ENCODE measurements at regions not wholly inside any gene's neighbourhood (a gene's known extent, or its start where the extent isn't known, plus 50 kb on each side); places are given as distances from the start of the nearest gene placed in this dataset.

DNA sequence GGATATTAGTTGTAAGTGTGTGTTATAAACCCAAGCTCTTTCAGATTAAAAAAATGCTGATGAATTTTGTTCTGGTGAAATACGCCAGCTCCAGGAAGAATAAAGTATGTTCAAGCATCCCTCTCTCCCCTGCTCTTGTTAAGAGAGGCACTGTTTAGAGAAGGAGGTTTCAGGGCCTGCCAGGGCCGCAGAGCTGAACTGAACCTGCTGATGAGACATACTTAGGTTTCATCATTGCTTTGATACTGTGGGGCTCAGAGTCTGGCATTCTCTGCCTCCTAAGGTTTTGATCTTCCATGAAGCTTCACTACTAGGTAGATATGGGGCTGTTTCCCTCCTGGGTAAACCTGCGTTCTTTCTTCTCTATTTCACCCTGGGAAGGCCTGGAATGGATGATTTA lies 175.3 kb upstream of the FAM20A start:
- intact Hi-C loops (cut with micrococcal nuclease), result loop anchor here (5.0 kb wide), 1 partner anchor 136 kb away; no protein-coding TSS in a partner anchor
- Mint-ChIP-seq H3K4me3 (ENCODE audit: unreplicated experiment) (no peak overlapping the region), H3K9me3 (ENCODE audit: unreplicated experiment) (no peaks in the 10 kb centered on the region), H3K4me1 (ENCODE audit: insufficient read depth, unreplicated experiment) (peaks cover 6% of the 10 kb centered on the region), H3K27ac (ENCODE audit: low read depth, unreplicated experiment) (no peak overlapping the region), H3K36me3 (ENCODE audit: insufficient read depth, unreplicated experiment) (no peaks in the 10 kb centered on the region), H3K27me3 (ENCODE audit: insufficient read depth, unreplicated experiment) (no peaks in the 10 kb centered on the region)
- ChIA-PET CTCF (interaction anchor here (0.5 to 5.8 kb wide), 19 partner anchors 9 to 474 kb away, joined by 3 to 52 read pairs (median 6); no protein-coding TSS in a partner anchor), POLR2A (interaction anchor here (0.6 to 1.5 kb wide), 4 partner anchors 11 to 766 kb away, joined by 3 to 4 read pairs (median 4); no protein-coding TSS in a partner anchor)
- TF ChIP-seq CTCF (IDR thresholded peaks at IDR 0.05; ENCODE audit: unreplicated experiment), result no peak
- no peak for DNase-seq (ENCODE audit: unreplicated experiment)
- no TSS peak for BruUV-seq (replicated peaks)

DNA sequence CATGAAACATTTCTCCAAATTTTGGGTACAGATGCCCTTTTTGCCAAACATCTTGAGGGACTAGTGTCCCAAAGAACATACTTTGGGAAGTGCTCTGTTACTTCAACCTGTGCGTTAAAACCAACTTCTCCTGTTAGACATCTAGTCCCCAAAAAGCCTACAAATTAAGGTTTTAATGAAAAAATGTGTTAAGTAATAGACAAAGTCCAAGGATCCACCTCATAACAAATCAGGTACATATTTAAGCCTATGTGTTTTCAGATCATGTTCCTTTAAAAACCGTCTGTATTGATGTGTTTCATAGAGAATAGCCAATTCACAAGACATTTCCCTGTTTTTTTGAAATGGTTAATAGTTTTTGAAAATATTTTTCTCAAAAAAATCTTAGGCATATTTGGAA lies 174.8 kb upstream of the FAM20A start:
- no peak for DNase-seq (ENCODE audit: unreplicated experiment)
- CTCF ChIA-PET, result interaction anchor here (0.6 to 5.8 kb wide), 15 partner anchors 19 to 749 kb away, joined by 3 to 52 read pairs (median 4); no protein-coding TSS in a partner anchor
- H3K27me3 Mint-ChIP-seq (ENCODE audit: insufficient read depth, unreplicated experiment), result no peaks in the 10 kb centered on the region
- POLR2A ChIA-PET, result interaction anchor here (0.6 to 1.5 kb wide), 4 partner anchors 12 to 766 kb away, joined by 3 to 4 read pairs (median 4); no protein-coding TSS in a partner anchor
- intact Hi-C loops (cut with micrococcal nuclease), result loop anchor here (5.0 kb wide), 1 partner anchor 136 kb away; no protein-coding TSS in a partner anchor
- BruUV-seq (replicated peaks), result no TSS peak
- no peak overlapping the region for H3K27ac Mint-ChIP-seq (ENCODE audit: low read depth, unreplicated experiment)
- H3K4me1 Mint-ChIP-seq (ENCODE audit: insufficient read depth, unreplicated experiment), result peaks cover 6% of the 10 kb centered on the region
- TF ChIP-seq CTCF (IDR thresholded peaks at IDR 0.05; ENCODE audit: unreplicated experiment), result no peak
- no peaks in the 10 kb centered on the region for H3K9me3 Mint-ChIP-seq (ENCODE audit: unreplicated experiment)
- H3K36me3 Mint-ChIP-seq (ENCODE audit: insufficient read depth, unreplicated experiment), result no peaks in the 10 kb centered on the region
- H3K4me3 Mint-ChIP-seq (ENCODE audit: unreplicated experiment), result no peak overlapping the region

DNA sequence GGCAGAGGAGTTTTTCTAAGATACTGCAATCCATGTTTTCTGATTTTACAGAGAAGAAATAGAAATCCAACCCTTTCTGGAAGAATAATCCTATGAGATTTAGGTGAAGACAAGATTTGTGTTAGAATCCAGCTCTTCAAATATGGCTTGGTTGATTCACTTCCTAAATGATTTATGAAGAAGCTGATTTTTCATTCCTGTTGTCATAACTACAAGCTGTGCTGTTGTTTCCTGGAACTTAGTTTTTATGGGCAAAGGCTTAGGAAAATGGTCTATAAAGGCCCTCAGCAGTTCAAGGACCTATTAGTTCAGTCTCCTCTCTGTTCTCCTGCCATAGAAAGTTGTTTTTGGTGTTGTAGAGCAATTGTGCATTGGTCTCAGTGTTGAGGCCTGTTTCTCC lies 174.2 kb upstream of the FAM20A start:
- no peaks in the 10 kb centered on the region for H3K36me3 Mint-ChIP-seq (ENCODE audit: insufficient read depth, unreplicated experiment)

More for the DNA sequence above, 174.2 kb upstream of the FAM20A start:
- BruUV-seq (replicated peaks), result no TSS peak
- CTCF ChIA-PET, result interaction anchor here (0.7 to 5.8 kb wide), 11 partner anchors 14 to 750 kb away, joined by 3 to 52 read pairs (median 4); no protein-coding TSS in a partner anchor
- TF ChIP-seq CTCF (IDR thresholded peaks at IDR 0.05; ENCODE audit: unreplicated experiment), result no peak
- H3K27ac Mint-ChIP-seq (ENCODE audit: low read depth, unreplicated experiment), result no peak overlapping the region
- H3K9me3 Mint-ChIP-seq (ENCODE audit: unreplicated experiment), result no peaks in the 10 kb centered on the region
- POLR2A ChIA-PET, result interaction anchor here (0.6 to 1.5 kb wide), 2 partner anchors 195 to 208 kb away, joined by 3 read pairs; no protein-coding TSS in a partner anchor
- intact Hi-C loops (cut with micrococcal nuclease), result loop anchor here (5.0 kb wide), 1 partner anchor 137 kb away; no protein-coding TSS in a partner anchor
- H3K4me3 Mint-ChIP-seq (ENCODE audit: unreplicated experiment), result no peak overlapping the region
- peaks cover 6% of the 10 kb centered on the region for H3K4me1 Mint-ChIP-seq (ENCODE audit: insufficient read depth, unreplicated experiment)
- DNase-seq (ENCODE audit: unreplicated experiment), result no peak
- H3K27me3 Mint-ChIP-seq (ENCODE audit: insufficient read depth, unreplicated experiment), result no peaks in the 10 kb centered on the region

Measured in MCF 10A (cell line).